ENCODE measurements at regions not wholly inside any gene's neighbourhood (a gene's known extent, or its start where the extent isn't known, plus 50 kb on each side); places are given as distances from the start of the nearest gene placed in this dataset.

GRCh38 chr9:29657821-29658220 lies 2084.5 kb upstream of the C9orf72 start:
- DNase-seq = no peak

- no peak for DNase-seq
These were observed 2085.7 kb upstream of the C9orf72 start for GRCh38 chr9:29659014-29659413.

GRCh38 chr9:29659736-29660135 lies 2086.5 kb upstream of the C9orf72 start:
- DNase-seq = no peak

GRCh38 chr9:29668732-29669131 lies 2095.5 kb upstream of the C9orf72 start:
- DNase-seq = no peak

- no peak for DNase-seq
These were observed 2096.3 kb upstream of the C9orf72 start for GRCh38 chr9:29669613-29670012.

- no peak for DNase-seq
These were observed 2112.2 kb upstream of the C9orf72 start for GRCh38 chr9:29685531-29685930.

GRCh38 chr9:29691145-29691544 lies 2117.9 kb upstream of the C9orf72 start:
- DNase-seq = no peak

GRCh38 chr9:29691758-29692407 lies 2118.6 kb upstream of the C9orf72 start:
- no peak for DNase-seq

- DNase-seq = no peak
These were observed 2123.7 kb upstream of the C9orf72 start for GRCh38 chr9:29697011-29697410.

GRCh38 chr9:29701559-29701958 lies 2128.3 kb upstream of the C9orf72 start:
- DNase-seq = no peak

- no peak for DNase-seq
These were observed 2128.7 kb upstream of the C9orf72 start for GRCh38 chr9:29701971-29702370.

- no peak for DNase-seq
These were observed 2141.6 kb upstream of the C9orf72 start for GRCh38 chr9:29714860-29715259.

- no peak for DNase-seq
These were observed 2144.3 kb upstream of the C9orf72 start for GRCh38 chr9:29717631-29718030.

GRCh38 chr9:29730163-29730562 lies 2156.9 kb upstream of the C9orf72 start:
- no peak for DNase-seq

GRCh38 chr9:29740518-29740917 lies 2167.2 kb upstream of the C9orf72 start:
- DNase-seq = no peak

GRCh38 chr9:29741169-29741568 lies 2167.9 kb upstream of the C9orf72 start:
- no peak for DNase-seq

GRCh38 chr9:29750062-29750461 lies 2176.8 kb upstream of the C9orf72 start:
- no peak for DNase-seq

GRCh38 chr9:29751226-29751625 lies 2177.9 kb upstream of the C9orf72 start:
- no peak for DNase-seq

GRCh38 chr9:29753638-29754037 lies 2180.4 kb upstream of the C9orf72 start:
- DNase-seq = no peak

- DNase-seq = no peak
These were observed 2195.7 kb upstream of the C9orf72 start for GRCh38 chr9:29769019-29769418.

- DNase-seq = no peak
These were observed 2200.4 kb upstream of the C9orf72 start for GRCh38 chr9:29773676-29774075.

GRCh38 chr9:29775491-29775890 lies 2202.2 kb upstream of the C9orf72 start:
- DNase-seq = no peak

GRCh38 chr9:29778281-29778849 lies 2205.1 kb upstream of the C9orf72 start:
- DNase-seq = no peak

GRCh38 chr9:29793970-29794369 lies 2220.7 kb upstream of the C9orf72 start:
- no peak for DNase-seq

- DNase-seq = no peak
These were observed 2223.1 kb upstream of the C9orf72 start for GRCh38 chr9:29796291-29796952.

Measured in CD4-positive, alpha-beta T cell treated with Interferon alpha-2 for 1 hour (primary cell).